ENCODE measurements at regions not wholly inside any gene's neighbourhood (a gene's known extent, or its start where the extent isn't known, plus 50 kb on each side); places are given as distances from the start of the nearest gene placed in this dataset.

DNA sequence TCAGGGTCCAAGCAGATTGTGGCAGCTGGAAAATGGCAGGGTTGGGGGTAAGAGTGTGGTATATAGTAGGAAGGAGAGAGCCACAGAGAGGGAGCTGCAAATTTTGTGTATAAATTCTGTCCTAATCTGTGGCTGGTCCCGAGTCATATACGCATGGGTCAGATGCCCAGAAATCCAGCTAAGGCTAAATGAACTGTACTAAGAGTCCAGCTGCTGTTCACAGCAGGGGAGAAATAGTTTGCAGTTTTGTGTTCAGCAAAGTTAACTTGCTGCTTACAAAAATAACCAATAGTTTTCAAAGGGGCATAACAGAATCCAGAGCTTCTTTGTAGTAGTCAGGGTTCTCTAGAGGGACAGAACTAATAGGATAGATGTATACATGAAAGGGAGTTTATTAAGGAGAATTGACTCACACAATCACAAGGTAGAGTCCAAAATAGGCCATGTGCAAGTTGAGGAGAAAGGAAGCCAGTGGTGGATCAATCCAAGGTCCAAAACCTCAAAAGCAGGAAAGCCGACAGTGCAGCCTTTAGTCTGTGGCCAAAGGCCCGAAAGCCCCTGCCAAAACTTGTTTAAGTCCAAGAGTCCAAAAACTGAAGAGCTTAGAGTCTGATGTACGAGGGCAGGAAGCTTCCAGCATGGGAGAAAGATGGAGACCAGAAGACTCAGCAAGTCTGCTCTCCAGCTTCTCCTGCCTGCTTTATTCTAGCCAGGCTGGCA lies 146.1 kb upstream of the KBTBD8 start:
- TF ChIP-seq, protein P1, sequence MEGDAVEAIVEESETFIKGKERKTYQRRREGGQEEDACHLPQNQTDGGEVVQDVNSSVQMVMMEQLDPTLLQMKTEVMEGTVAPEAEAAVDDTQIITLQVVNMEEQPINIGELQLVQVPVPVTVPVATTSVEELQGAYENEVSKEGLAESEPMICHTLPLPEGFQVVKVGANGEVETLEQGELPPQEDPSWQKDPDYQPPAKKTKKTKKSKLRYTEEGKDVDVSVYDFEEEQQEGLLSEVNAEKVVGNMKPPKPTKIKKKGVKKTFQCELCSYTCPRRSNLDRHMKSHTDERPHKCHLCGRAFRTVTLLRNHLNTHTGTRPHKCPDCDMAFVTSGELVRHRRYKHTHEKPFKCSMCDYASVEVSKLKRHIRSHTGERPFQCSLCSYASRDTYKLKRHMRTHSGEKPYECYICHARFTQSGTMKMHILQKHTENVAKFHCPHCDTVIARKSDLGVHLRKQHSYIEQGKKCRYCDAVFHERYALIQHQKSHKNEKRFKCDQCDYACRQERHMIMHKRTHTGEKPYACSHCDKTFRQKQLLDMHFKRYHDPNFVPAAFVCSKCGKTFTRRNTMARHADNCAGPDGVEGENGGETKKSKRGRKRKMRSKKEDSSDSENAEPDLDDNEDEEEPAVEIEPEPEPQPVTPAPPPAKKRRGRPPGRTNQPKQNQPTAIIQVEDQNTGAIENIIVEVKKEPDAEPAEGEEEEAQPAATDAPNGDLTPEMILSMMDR (IDR thresholded peaks at IDR 0.05; ENCODE audit: low read depth, low read length) = no peak
- no peak overlapping the region for H3K4me3 ChIP-seq (ENCODE audit: low read depth, low read length)

- H3K4me3 ChIP-seq (ENCODE audit: low read depth, low read length) = no peak overlapping the region
- TF ChIP-seq, protein P1 (IDR thresholded peaks at IDR 0.05; ENCODE audit: low read depth, low read length) = no peak
These were observed 143.4 kb upstream of the KBTBD8 start for GRCh38 chr3:66854601-66855151.

DNA sequence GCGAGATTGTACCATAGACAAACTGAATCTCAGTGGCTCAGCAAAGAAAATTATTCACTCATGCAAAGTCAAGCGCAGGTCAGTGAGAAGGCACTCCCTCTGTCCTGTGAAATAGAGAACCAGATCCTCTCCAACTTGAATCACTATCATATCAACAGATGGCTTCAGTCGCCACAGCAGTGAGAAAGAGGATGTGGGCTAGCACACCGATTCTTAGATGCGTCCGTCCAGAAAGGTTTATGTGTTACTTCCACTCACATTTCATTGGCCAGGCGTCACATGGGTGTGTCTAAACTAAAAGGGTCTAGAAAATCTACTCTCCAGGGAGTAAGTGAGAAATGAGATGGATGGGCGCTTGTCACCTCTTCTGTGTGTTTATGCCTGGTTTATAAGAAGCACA lies 141.6 kb upstream of the KBTBD8 start:
- TF ChIP-seq, protein P1 (IDR thresholded peaks at IDR 0.05; ENCODE audit: low read depth, low read length) = no peak
- no peak overlapping the region for H3K4me3 ChIP-seq (ENCODE audit: low read depth, low read length)

GRCh38 chr3:66858656-66859381 lies 139.3 kb upstream of the KBTBD8 start:
- TF ChIP-seq, protein P1 (IDR thresholded peaks at IDR 0.05; ENCODE audit: low read depth, low read length) = no peak; the same call in 1 of the 2 replicates
- H3K4me3 ChIP-seq (ENCODE audit: low read depth, low read length) = no peak overlapping the region

DNA sequence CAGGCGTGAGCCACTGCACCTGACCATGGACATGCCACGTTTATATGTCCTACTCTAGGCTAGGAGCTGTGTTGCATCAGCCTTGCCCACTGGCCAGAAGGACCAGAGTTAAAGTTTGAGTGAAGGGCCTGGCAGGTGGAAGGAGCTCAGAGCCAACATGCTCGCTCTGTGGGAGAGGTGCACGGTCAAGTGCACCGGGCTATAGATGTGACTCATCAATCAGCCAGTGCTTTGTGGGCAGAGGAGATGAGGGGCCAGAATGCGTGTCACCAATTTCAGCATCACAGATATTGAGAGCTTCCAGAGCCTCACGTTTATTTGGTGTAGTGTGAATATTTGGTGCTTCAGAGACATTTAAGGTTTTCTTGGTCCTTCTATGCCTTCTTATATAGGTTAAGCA lies 137.3 kb upstream of the KBTBD8 start:
- no peak overlapping the region for H3K4me3 ChIP-seq (ENCODE audit: low read depth, low read length)
- TF ChIP-seq, protein P1 (IDR thresholded peaks at IDR 0.05; ENCODE audit: low read depth, low read length) = no peak

DNA sequence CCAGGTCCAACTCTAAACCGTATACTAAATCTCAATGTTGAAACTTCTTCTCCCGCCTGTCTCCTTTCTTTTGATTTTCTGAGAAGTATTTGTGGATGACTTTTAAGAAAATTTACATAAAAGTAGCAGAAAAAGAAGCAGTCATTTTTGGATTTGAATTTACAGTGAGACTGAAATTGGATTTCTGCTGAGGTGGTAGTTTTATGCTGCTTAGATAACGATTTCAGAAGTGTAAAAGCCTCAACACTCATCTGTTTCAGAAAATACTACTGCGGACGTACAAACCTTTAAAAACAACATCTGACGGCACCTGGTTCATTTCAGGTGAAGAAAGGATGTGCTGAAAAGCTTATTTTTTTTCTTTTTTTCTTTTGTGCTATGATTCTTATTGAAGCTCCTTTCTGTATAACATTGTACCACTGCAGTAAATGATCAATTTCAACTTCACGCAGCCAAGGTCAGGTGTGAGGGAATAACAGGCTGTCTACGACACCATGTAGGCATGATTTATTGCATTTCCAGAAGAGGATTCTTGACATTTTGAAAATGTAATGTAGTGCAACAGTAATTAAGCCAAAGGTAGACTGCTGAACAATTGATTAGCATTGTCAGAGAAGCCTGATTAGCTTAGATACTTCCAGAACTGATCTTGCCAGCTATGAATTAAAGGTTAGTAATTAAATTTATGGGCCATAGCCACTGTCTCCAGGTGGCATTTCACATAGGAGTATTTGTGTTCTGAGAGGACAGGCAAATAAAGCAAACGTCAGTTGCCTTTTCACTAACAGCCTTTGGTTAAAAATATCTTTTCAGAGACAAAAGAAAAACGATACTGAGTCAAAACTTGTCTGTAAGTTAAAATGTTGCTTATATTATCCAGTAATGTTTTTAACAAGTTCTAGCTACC lies 134.6 kb upstream of the KBTBD8 start:
- TF ChIP-seq, protein P1 (IDR thresholded peaks at IDR 0.05; ENCODE audit: low read depth, low read length) = no peak
- H3K4me3 ChIP-seq (ENCODE audit: low read depth, low read length) = no peak overlapping the region
